Hepatocyte (in vitro differentiated cells): ENCODE measurements at regions not wholly inside any gene's neighbourhood (a gene's known extent, or its start where the extent isn't known, plus 50 kb on each side); places are given as distances from the start of the nearest gene placed in this dataset.

ENCODE experiments used
- EZH2 ChIP-seq: fragments of 200-600 bp; sonication (generic); IDR thresholded peaks from 2 replicates; pipeline ENCODE4 v1.6.1; 2016; ENCODE audit warnings: antibody characterized with exemption, mild to moderate bottlenecking, borderline replicate concordance
- TF ChIP-seq, protein P1 (sequence below): fragments of 200-600 bp; sonication (generic); IDR thresholded peaks from 2 replicates; pipeline ENCODE4 v1.5.1; 2016; ENCODE audit warnings: antibody characterized with exemption, mild to moderate bottlenecking; ENCODE audit not compliant: poor library complexity

DNA sequence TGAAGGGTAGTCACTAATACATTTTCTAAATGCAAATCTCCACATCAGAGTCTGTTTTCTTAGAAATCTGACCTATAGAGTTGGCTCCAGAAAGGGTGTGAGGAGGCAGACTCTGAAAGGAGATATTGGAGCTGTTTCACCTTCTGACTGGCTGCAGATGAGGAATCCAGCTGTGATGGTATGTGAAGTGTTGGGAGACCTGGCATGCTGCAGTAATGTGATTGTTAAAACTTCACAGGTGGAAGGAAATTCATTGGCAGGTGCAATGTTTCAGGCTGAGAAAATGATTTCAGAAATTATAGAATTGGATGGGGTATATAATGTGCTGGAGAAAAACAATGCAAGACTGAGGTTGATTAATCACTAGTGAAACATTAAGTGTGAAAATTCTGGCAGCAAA is 1134.0 kb upstream of the LRRN3 start:
- TF ChIP-seq, protein P1, sequence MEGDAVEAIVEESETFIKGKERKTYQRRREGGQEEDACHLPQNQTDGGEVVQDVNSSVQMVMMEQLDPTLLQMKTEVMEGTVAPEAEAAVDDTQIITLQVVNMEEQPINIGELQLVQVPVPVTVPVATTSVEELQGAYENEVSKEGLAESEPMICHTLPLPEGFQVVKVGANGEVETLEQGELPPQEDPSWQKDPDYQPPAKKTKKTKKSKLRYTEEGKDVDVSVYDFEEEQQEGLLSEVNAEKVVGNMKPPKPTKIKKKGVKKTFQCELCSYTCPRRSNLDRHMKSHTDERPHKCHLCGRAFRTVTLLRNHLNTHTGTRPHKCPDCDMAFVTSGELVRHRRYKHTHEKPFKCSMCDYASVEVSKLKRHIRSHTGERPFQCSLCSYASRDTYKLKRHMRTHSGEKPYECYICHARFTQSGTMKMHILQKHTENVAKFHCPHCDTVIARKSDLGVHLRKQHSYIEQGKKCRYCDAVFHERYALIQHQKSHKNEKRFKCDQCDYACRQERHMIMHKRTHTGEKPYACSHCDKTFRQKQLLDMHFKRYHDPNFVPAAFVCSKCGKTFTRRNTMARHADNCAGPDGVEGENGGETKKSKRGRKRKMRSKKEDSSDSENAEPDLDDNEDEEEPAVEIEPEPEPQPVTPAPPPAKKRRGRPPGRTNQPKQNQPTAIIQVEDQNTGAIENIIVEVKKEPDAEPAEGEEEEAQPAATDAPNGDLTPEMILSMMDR, result no peak
- TF ChIP-seq EZH2, result no peak
